ENCODE measurements at regions not wholly inside any gene's neighbourhood (a gene's known extent, or its start where the extent isn't known, plus 50 kb on each side); places are given as distances from the start of the nearest gene placed in this dataset.
"Not testable (repeated sequence)": the region's sequence is repeated elsewhere in the genome, so short reads cannot be mapped to it uniquely, and the experiment has no call there.

DNA sequence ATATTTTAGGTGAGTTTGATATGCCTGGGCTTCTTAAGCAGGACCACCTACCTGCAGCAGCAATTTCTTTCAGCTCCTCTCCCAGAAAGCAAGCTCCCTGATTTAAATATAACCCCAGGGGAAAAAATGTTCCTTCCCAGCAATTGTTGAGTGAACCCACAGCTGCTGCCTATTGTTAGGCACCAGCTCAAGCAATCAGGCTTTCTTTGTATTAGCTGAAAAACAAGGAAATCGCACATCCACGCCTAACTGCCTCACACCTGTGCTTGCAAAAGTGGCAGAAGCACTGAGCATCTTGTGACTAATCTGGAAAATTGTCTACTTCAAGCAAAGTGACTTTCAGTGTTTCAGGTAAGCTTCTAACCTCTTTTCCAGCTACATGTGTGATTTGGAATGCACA is 432.2 kb downstream of the SMARCA1 start:
- TF ChIP-seq CTBP1 (IDR thresholded peaks at IDR 0.05; ENCODE audit: borderline replicate concordance) (no peak), HDGF (IDR thresholded peaks at IDR 0.05; ENCODE audit: borderline replicate concordance) (no peak), ZNF384 (IDR thresholded peaks at IDR 0.05) (no peak), L3MBTL2 (conservative IDR thresholded peaks at IDR 0.05) (no peak), FOXK2 (IDR thresholded peaks at IDR 0.05) (no peak), ELF4 (IDR thresholded peaks at IDR 0.05) (no peak), LEF1 (IDR thresholded peaks at IDR 0.05; ENCODE audit: borderline replicate concordance) (no peak), FOXA1 (IDR thresholded peaks at IDR 0.05) (no peak), BHLHE40 (IDR thresholded peaks at IDR 0.05; ENCODE audit: borderline replicate concordance) (no peak)
- TF ChIP-seq, protein P1, sequence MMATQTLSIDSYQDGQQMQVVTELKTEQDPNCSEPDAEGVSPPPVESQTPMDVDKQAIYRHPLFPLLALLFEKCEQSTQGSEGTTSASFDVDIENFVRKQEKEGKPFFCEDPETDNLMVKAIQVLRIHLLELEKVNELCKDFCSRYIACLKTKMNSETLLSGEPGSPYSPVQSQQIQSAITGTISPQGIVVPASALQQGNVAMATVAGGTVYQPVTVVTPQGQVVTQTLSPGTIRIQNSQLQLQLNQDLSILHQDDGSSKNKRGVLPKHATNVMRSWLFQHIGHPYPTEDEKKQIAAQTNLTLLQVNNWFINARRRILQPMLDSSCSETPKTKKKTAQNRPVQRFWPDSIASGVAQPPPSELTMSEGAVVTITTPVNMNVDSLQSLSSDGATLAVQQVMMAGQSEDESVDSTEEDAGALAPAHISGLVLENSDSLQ (IDR thresholded peaks at IDR 0.05) = no peak
- ChIA-PET POLR2A (no interaction called here), CTCF (interaction anchor here (1.0 kb wide), 1 partner anchor 18 kb away, joined by 7 read pairs; no protein-coding TSS in a partner anchor)
- DNase-seq (ENCODE audit: extremely low spot score) = no peak

DNA sequence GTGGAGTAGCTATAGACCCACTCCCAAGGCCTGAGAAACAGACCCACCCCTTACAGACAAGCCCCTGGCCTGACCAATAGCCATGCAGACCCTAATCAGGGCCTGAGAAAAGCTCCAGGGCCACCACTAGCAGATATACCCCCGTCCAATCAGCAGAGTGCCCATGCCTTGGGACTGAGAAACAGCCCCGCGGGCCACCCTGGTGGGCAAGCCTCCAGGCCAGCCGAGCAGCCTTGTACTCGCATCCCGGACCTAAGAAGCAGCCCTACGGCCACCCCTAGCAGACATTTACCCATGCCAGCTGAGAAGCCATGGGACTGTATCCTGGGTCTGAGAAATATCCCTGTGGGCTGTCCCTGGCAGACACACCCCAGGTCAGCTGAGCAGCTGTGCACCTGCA is 436.5 kb downstream of the SMARCA1 start:
- TF ChIP-seq FOXK2 (IDR thresholded peaks at IDR 0.05) (no peak), LEF1 (IDR thresholded peaks at IDR 0.05; ENCODE audit: borderline replicate concordance) (no peak), SUZ12 (IDR thresholded peaks at IDR 0.05) (no peak), BHLHE40 (IDR thresholded peaks at IDR 0.05; ENCODE audit: borderline replicate concordance) (no peak), FOXM1 (IDR thresholded peaks at IDR 0.05; ENCODE audit: borderline replicate concordance) (no peak), CTBP1 (IDR thresholded peaks at IDR 0.05; ENCODE audit: borderline replicate concordance) (no peak), SP1 (IDR thresholded peaks at IDR 0.05) (no peak), HDGF (IDR thresholded peaks at IDR 0.05; ENCODE audit: borderline replicate concordance) (no peak), ARNT (IDR thresholded peaks at IDR 0.05) (no peak)
- TF ChIP-seq, protein P1 (IDR thresholded peaks at IDR 0.05) = no peak
- ChIA-PET CTCF (no interaction called here), POLR2A (no interaction called here)
- DNase-seq (ENCODE audit: extremely low spot score) = no peak

DNA sequence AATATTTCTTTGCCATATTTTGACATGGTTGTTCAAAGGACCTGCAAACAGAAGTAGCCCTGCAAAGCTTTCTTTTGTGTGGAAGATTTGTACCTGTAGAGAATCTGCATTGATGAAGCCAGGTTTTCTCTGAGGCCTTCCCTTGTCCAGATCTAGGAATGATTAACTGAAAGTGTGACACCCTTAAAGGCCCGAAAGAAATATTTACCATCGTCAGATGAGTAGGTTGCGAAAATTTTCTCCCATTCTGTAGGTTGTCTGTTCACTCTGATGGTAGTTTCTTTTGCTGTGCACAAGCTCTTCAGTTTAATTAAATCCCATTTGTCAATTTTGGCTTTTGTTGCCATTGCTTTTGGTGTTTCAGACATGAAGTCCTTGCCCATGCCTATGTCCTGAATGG is 439.0 kb downstream of the SMARCA1 start:
- POLR2A ChIA-PET; DNase-seq (ENCODE audit: extremely low spot score); CTCF ChIA-PET: not testable (repeated sequence)

DNA sequence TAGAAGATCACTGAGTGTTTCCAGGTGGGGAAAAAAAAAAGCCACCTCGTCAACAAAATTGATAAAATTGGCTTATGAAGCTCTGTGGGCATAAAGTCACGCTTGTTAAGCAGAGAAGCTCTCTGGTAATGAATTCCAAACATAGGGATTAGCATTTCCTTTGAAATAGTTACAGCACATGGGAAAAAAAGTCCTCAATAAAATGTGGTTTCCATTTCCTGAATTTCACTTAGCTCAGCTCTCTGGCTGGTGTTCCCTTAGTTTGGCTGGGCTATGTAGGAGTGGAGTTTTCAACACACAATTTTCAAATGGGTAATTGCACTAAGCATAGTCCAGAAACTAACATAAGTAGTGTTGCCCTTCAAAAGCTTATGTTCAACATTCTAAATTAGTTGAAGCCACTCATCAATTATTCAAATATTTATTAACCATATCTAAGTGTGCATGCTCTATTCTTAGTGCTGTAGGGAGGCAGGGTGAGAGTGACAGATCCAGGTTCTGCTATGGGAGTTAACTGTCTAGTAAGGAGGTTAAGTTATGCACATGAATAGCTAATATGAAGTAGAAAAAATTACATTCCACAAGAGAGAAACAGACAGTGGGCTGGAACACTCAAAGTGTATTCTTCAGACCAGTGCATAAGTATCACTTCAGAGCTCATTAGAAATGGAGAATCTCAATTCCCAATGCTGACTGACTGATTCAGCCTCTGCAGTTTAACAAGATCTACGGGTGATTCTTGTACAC is 445.7 kb downstream of the SMARCA1 start:
- ChIA-PET POLR2A (no interaction called here), CTCF (no interaction called here)
- no peak for DNase-seq (ENCODE audit: extremely low spot score)
- TF ChIP-seq BHLHE40 (IDR thresholded peaks at IDR 0.05; ENCODE audit: borderline replicate concordance) = no peak
- no peak for TF ChIP-seq SUZ12 (IDR thresholded peaks at IDR 0.05)
- TF ChIP-seq ARNT (IDR thresholded peaks at IDR 0.05) = no peak

DNA sequence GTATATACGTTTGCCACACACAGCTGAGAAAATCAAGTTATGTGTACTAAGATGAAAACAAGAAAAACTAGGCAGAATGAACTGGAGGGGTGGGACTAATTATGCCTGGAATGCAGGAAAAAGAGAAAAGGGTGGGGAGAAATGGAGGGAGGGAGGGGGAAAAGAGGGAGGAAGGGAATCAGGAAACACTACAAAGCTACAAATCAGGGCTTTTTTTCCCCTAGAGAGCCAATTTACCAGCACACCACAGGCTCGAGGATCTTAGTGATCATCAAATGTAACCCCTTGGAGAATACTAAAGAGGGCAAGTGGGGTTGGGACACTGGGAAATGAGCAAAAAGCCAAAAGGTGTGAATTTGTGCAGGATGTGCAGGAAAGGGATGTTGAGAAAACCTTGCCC is 451.9 kb downstream of the SMARCA1 start:
- POLR2A ChIA-PET = no interaction called here
- DNase-seq (ENCODE audit: extremely low spot score) = no peak
- TF ChIP-seq L3MBTL2 (conservative IDR thresholded peaks at IDR 0.05) = no peak
- TF ChIP-seq, protein P1 (IDR thresholded peaks at IDR 0.05) = no peak
- CTCF ChIA-PET = no interaction called here

DNA sequence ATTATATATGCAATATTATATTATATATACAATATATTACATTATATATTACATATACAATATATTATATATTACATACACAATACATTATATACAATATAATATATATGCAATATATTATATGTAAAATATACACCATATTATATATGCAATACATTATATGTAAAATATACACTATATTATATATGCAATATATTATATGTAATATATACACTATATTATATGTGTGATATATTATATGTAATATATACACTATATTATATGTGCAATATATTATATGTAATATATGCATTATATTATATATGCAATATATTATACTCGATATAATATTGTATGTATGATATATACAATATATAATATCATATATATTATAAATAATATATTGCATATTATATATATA is 457.4 kb downstream of the SMARCA1 start:
- CTCF ChIA-PET = interaction anchor here (0.6 kb wide), 1 partner anchor 837 kb away, joined by 10 read pairs; no protein-coding TSS in a partner anchor
- POLR2A ChIA-PET = no interaction called here
- TF ChIP-seq SP1 (IDR thresholded peaks at IDR 0.05) = no peak
- no peak for TF ChIP-seq ZNF384 (IDR thresholded peaks at IDR 0.05)
- no peak for TF ChIP-seq BHLHE40 (IDR thresholded peaks at IDR 0.05; ENCODE audit: borderline replicate concordance)
- no peak for TF ChIP-seq ELF4 (IDR thresholded peaks at IDR 0.05)
- TF ChIP-seq CTBP1 (IDR thresholded peaks at IDR 0.05; ENCODE audit: borderline replicate concordance) = no peak
- TF ChIP-seq HDGF (IDR thresholded peaks at IDR 0.05; ENCODE audit: borderline replicate concordance) = no peak
- TF ChIP-seq FOXA1 (IDR thresholded peaks at IDR 0.05) = no peak
- no peak for TF ChIP-seq FOXK2 (IDR thresholded peaks at IDR 0.05)
- TF ChIP-seq LEF1 (IDR thresholded peaks at IDR 0.05; ENCODE audit: borderline replicate concordance) = no peak
- TF ChIP-seq, protein P1 (IDR thresholded peaks at IDR 0.05) = no peak
- no peak for TF ChIP-seq SUZ12 (IDR thresholded peaks at IDR 0.05)
- TF ChIP-seq TARDBP (IDR thresholded peaks at IDR 0.05) = no peak
- TF ChIP-seq ARNT (IDR thresholded peaks at IDR 0.05) = no peak
- TF ChIP-seq NFRKB (IDR thresholded peaks at IDR 0.05) = no peak
- TF ChIP-seq FOXM1 (IDR thresholded peaks at IDR 0.05; ENCODE audit: borderline replicate concordance) = no peak
- no peak for TF ChIP-seq L3MBTL2 (conservative IDR thresholded peaks at IDR 0.05)
- no peak for DNase-seq (ENCODE audit: extremely low spot score)

Measured in HEK293T (cell line).